ENCODE measurements at regions not wholly inside any gene's neighbourhood (a gene's known extent, or its start where the extent isn't known, plus 50 kb on each side); places are given as distances from the start of the nearest gene placed in this dataset.
"Not testable (repeated sequence)": the region's sequence is repeated elsewhere in the genome, so short reads cannot be mapped to it uniquely, and the experiment has no call there.

DNA sequence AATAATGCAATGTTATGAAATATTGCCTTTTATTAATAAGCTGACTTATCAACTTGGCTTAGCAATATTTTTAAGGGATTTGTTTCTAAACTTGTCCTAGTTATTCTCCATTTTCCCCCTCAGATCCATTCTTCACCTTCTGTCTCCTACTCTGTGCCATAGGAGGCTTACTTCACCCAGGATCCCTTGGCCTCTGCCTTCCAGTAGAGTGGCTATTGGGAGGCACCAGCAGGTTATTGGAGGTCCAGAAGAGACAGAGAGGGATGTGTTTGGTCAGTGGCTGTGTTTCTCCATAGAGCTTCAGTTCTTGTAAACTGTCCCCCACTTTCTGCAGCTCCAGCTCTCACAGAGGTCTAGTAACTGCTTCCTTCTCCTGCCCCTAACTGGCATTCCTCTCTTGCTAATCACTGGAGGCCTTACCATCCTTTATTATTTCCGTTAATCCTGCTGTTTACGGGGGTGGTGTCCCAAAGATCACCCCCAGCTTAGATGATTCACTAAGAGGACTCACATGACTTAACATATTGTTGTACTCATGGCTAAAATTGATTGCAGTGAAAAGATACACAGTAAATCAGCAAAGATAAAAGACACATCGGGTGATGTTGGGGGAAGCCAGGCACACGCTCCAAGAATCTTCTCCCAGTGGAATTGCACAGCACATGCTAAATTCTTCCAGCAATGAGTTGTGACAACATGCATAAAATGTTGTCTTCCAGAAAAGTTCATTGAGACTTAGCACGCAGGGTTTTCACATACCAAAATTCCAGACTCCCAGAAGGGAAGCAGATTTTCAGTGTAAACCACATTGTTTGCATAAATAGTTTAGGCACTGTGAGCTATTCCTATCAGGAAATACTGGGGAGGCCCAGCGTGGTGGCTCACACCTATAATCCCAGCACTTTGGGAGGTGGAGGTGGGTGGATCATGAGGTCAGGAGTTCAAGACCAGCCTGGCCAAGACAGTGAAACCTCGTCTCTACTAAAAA is 67.5 kb downstream of the RPL22L1 start:
- DNase-seq: no peak
- Mint-ChIP-seq H3K4me3 (no peak overlapping the region), H3K4me1 (no peaks in the 10 kb centered on the region), H3K27me3 (peaks cover 28% of the 10 kb centered on the region), H3K27ac (no peak overlapping the region), H3K9me3 (no peaks in the 10 kb centered on the region), H3K36me3 (ENCODE audit: low read depth) (no peaks in the 10 kb centered on the region)
- ChIA-PET POLR2A (no interaction called here), CTCF (interaction anchor here (3.3 kb wide), 1 partner anchor 9 kb away, joined by 12 read pairs; no protein-coding TSS in a partner anchor)

DNA sequence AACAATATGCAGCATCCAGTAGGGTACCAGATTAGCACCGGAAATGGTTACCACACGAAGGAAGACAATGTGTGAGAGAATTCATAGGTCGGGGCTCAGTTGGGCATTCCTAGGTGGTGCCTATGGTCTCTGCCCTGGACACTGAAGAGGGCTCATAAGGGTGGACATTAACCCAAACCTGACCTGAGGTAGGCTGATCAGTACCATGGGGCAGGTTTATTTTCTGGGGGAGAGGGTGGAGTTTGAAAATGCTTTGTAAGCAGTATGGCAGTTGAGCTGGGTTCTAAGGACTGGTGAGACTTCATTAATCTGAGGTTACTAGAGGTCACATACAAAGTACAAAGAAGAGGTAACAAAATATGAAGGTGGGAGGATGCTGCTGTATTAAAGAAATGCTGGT is 68.4 kb downstream of the RPL22L1 start:
- Mint-ChIP-seq H3K4me3 (no peak overlapping the region), H3K4me1 (no peaks in the 10 kb centered on the region), H3K36me3 (ENCODE audit: low read depth) (no peaks in the 10 kb centered on the region), H3K9me3 (no peaks in the 10 kb centered on the region), H3K27me3 (peaks cover 31% of the 10 kb centered on the region), H3K27ac (no peak overlapping the region)
- no peak for DNase-seq
- ChIA-PET POLR2A (no interaction called here), CTCF (interaction anchor here (3.3 kb wide), 1 partner anchor 10 kb away, joined by 12 read pairs; no protein-coding TSS in a partner anchor)

DNA sequence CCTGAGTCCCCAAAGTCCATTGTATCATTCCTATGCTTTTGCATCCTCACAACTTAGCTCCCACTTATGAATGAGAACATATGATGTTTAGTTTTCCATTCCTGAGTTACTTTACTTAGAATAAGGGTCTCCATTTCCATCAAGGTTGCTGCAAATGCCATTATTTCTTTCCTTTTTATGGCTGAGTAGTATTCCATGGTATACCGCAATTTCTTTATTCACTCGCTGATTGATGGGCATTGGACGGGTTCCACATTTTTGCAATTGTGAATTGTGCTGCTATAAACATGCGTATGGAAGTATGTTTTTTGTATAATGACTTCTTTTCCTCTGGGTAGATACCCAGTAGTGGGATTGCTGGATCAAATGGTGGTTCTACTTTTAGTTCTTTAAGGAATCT is 69.7 kb downstream of the RPL22L1 start:
- DNase-seq; POLR2A ChIA-PET; H3K36me3 Mint-ChIP-seq (ENCODE audit: low read depth); H3K27ac Mint-ChIP-seq; H3K4me1 Mint-ChIP-seq; H3K4me3 Mint-ChIP-seq; H3K9me3 Mint-ChIP-seq: not testable (repeated sequence)
- CTCF ChIA-PET: interaction anchor here (1.3 kb wide), 1 partner anchor 11 kb away, joined by 6 read pairs; no protein-coding TSS in a partner anchor
- peaks cover 31% of the 10 kb centered on the region for H3K27me3 Mint-ChIP-seq

DNA sequence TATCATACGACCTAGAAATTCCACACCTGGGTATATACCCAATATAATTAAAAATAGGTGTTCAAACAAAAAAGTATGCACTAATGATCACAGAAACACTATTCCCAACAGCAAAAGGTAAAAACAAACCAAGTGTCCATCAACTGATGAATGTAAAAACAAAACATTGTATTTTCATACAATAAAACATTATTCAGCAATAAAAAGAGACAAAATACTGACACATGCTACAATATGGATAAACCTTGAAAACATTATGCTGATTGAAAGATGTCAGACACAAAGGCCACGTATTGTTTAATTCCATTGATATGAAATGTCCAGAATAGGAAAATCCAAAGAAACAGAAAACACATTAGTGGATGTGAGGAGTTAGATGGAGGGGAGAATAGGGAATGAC is 71.0 kb downstream of the RPL22L1 start:
- no peaks in the 10 kb centered on the region for H3K36me3 Mint-ChIP-seq (ENCODE audit: low read depth)
- H3K4me1 Mint-ChIP-seq: no peaks in the 10 kb centered on the region
- H3K27me3 Mint-ChIP-seq: peaks cover 21% of the 10 kb centered on the region
- ChIA-PET POLR2A (no interaction called here), CTCF (no interaction called here)
- H3K9me3 Mint-ChIP-seq: no peaks in the 10 kb centered on the region
- H3K4me3 Mint-ChIP-seq: no peak overlapping the region
- DNase-seq: no peak
- no peak overlapping the region for H3K27ac Mint-ChIP-seq

DNA sequence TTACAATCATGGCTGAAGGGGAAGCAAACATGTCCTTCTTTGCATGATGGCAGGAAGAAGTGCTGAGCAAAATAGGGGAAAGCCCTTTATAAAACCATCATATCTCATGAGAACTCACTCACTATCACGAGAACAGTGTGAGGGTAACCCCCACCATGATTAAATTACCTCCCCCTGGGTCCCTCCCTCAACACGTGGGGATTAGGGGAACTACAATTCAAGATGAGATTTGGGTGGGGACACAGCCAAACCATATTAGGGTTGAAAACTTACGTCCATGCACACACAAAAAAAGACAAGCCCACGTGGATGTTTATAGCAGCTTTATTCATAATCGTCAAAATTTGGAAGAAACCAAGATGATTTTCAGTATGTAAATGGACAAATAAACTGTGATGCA is 72.3 kb downstream of the RPL22L1 start:
- POLR2A ChIA-PET: no interaction called here
- no peaks in the 10 kb centered on the region for H3K4me1 Mint-ChIP-seq
- DNase-seq: no peak
- H3K36me3 Mint-ChIP-seq (ENCODE audit: low read depth): no peaks in the 10 kb centered on the region
- peaks cover 17% of the 10 kb centered on the region for H3K27me3 Mint-ChIP-seq
- no peak overlapping the region for H3K27ac Mint-ChIP-seq
- no peaks in the 10 kb centered on the region for H3K9me3 Mint-ChIP-seq
- no peak overlapping the region for H3K4me3 Mint-ChIP-seq
- CTCF ChIA-PET: no interaction called here

DNA sequence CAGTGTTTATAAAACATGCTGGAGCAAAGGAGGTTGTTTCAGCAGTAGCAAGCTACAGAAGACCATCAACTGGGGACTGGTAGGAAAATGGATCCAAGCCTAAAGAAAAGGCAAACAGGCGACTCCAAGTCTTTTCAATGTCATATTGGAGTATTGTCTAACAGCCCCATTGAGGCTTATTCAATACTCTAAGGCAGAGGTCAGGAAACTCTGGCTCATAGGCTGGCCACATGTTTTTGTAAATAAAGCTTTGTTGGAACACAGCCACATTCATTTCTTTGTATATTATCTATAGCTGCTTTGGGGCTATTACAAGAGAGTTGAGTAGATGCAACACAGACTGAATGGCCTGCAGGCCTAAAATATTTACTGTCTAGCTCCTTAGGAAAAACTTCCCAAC is 77.5 kb downstream of the RPL22L1 start:
- DNase-seq: no peak
- Mint-ChIP-seq H3K4me3 (no peak overlapping the region), H3K9me3 (no peaks in the 10 kb centered on the region), H3K4me1 (no peaks in the 10 kb centered on the region), H3K27ac (no peak overlapping the region), H3K27me3 (peaks cover 14% of the 10 kb centered on the region), H3K36me3 (ENCODE audit: low read depth) (no peaks in the 10 kb centered on the region)
- CTCF ChIA-PET: interaction anchor here (2.0 kb wide), 1 partner anchor 19 kb away, joined by 7 read pairs; no protein-coding TSS in a partner anchor
- POLR2A ChIA-PET: no interaction called here

DNA sequence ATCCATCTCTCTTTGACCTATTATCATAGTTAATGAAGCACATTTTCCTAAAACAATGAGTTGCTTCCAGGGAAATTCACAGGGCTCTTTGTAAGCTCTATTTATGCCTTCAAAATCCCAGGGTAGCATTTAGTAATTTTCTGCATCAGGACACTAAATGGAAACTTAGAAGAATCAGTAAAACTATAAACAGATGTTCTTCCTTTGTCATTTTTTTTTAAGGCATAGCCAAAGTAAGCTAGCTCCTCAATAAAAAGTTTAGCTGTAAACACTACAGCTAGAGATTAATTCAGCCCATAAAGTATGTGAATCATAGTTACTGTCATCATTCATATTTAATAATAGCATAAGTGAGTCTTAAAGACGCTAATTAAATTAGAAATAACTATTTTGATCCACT is 79.3 kb downstream of the RPL22L1 start:
- ChIA-PET CTCF (no interaction called here), POLR2A (no interaction called here)
- no peak overlapping the region for H3K27ac Mint-ChIP-seq
- no peaks in the 10 kb centered on the region for H3K4me1 Mint-ChIP-seq
- no peak for DNase-seq
- no peak overlapping the region for H3K4me3 Mint-ChIP-seq
- H3K9me3 Mint-ChIP-seq: no peaks in the 10 kb centered on the region
- H3K27me3 Mint-ChIP-seq: peaks cover 11% of the 10 kb centered on the region
- H3K36me3 Mint-ChIP-seq (ENCODE audit: low read depth): no peaks in the 10 kb centered on the region

DNA sequence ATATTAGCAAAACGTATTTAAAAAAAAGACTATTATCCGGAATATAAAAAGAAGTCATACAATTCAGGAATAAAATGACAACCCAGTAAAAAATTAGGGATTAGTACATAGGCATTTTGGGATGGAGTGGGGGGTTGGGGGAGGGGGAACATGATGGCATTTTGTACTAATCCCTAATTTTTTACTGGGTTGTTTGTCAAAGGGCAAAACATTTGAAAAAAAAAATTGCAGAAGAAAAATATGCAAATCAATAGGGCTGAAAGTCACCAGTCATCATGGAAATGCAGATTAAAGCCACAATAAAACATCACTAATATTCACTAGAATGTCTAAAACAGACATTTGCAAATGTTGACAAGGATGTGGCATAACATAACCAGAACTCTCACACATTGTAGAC is 82.5 kb downstream of the RPL22L1 start:
- peaks cover 24% of the 10 kb centered on the region for H3K27me3 Mint-ChIP-seq
- no peak overlapping the region for H3K27ac Mint-ChIP-seq
- DNase-seq: no peak
- ChIA-PET CTCF (no interaction called here), POLR2A (no interaction called here)
- no peak overlapping the region for H3K4me3 Mint-ChIP-seq
- no peaks in the 10 kb centered on the region for H3K36me3 Mint-ChIP-seq (ENCODE audit: low read depth)
- no peaks in the 10 kb centered on the region for H3K4me1 Mint-ChIP-seq
- H3K9me3 Mint-ChIP-seq: no peaks in the 10 kb centered on the region

DNA sequence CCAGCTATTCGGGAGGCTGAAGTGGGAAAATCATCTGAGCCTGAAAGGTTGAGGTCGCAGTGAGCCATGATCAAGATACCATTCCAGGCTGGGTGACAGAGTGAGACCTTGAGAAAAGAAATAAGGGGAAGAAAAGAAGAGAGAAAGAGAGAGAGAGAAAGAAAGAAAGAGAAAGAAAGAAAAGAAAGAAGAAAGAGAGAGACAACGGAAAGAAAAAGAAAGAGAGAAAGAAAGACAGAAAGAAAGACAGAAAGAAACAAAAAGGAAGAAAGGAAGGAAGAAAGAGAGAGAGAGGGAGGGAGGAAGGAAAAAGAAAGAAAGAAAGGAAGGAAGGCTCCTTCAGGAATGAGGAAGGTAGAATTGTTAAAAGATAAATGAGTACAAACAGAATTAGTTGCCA is 84.5 kb downstream of the RPL22L1 start:
- POLR2A ChIA-PET: no interaction called here
- no peak overlapping the region for H3K4me3 Mint-ChIP-seq
- peaks cover 23% of the 10 kb centered on the region for H3K27me3 Mint-ChIP-seq
- CTCF ChIA-PET: no interaction called here
- H3K27ac Mint-ChIP-seq: no peak overlapping the region
- DNase-seq: no peak
- H3K36me3 Mint-ChIP-seq (ENCODE audit: low read depth): no peaks in the 10 kb centered on the region
- no peaks in the 10 kb centered on the region for H3K4me1 Mint-ChIP-seq
- no peaks in the 10 kb centered on the region for H3K9me3 Mint-ChIP-seq

DNA sequence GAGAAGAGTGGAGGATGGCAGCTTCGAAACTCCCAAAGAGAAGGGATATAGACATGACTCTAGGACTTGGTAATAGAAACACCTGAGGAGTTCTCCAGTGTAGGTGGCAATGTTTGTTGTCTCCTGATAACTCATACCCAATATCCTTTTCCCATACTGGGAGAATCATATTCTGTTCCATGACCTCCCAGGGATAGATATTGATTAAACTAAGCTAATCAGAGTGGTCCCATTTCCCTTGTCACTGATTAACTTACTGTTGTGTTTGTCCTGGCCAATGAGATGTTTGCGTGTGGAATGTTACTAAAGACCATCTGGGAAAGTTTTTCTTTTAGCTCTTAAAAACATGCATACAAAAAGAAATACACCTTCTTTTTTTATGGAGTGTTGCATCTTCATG is 85.6 kb downstream of the RPL22L1 start:
- H3K27ac Mint-ChIP-seq: no peak overlapping the region
- ChIA-PET POLR2A (no interaction called here), CTCF (interaction anchor here (1.1 to 1.3 kb wide), 2 partner anchors 28 to 370 kb away, joined by 3 to 5 read pairs; no protein-coding TSS in a partner anchor)
- no peaks in the 10 kb centered on the region for H3K4me1 Mint-ChIP-seq
- peaks cover 23% of the 10 kb centered on the region for H3K27me3 Mint-ChIP-seq
- no peak overlapping the region for H3K4me3 Mint-ChIP-seq
- H3K36me3 Mint-ChIP-seq (ENCODE audit: low read depth): no peaks in the 10 kb centered on the region
- no peak for DNase-seq
- H3K9me3 Mint-ChIP-seq: no peaks in the 10 kb centered on the region

DNA sequence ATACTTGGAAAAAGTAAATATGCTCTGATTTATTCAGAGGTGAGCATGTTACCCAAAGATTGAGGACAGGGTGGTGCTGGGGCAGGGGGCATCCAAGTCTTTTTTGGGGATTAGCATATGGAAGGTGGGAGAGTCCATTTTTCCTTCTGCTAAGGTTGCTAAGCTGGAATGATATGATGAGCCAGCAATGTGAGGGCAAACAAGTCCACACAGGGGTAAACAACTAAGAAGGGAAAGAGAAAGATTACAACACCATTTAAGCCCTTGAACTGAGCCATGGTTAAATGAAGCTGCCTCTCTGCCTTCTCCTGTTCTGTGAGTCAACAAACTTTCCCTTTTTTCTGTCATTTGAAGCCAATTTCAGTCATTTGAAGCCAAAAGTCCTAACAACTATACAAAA is 89.0 kb downstream of the RPL22L1 start:
- POLR2A ChIA-PET: no interaction called here
- CTCF ChIA-PET: interaction anchor here (2.3 kb wide), 1 partner anchor 31 kb away, joined by 11 read pairs; no protein-coding TSS in a partner anchor
- Mint-ChIP-seq H3K4me3 (no peak overlapping the region), H3K27ac (no peak overlapping the region), H3K36me3 (ENCODE audit: low read depth) (no peaks in the 10 kb centered on the region), H3K27me3 (peaks cover 35% of the 10 kb centered on the region), H3K4me1 (no peaks in the 10 kb centered on the region), H3K9me3 (no peaks in the 10 kb centered on the region)
- no peak for DNase-seq

DNA sequence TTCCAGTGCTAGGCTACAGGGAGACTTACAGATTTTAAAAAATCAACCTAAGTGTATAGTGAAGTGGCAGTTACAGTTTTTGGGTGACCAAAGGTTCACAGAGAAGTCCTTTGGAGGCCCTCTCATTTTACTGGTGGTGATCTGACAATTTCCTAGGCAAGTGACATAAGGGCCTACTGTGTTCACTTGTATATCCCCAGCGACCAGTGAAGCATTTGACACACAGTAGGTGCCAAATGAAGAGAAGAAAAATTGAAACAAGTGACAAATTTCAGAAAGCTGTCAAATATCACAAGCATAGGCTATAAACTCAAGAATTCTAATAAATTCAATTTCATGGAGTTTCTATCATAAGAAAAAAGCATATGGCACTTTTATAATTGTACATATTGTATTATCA is 89.5 kb downstream of the RPL22L1 start:
- Mint-ChIP-seq H3K4me3 (no peak overlapping the region), H3K4me1 (no peaks in the 10 kb centered on the region), H3K36me3 (ENCODE audit: low read depth) (no peaks in the 10 kb centered on the region), H3K27ac (no peak overlapping the region), H3K9me3 (no peaks in the 10 kb centered on the region), H3K27me3 (peaks cover 34% of the 10 kb centered on the region)
- DNase-seq: no peak
- ChIA-PET CTCF (interaction anchor here (2.3 kb wide), 1 partner anchor 31 kb away, joined by 11 read pairs; no protein-coding TSS in a partner anchor), POLR2A (no interaction called here)

DNA sequence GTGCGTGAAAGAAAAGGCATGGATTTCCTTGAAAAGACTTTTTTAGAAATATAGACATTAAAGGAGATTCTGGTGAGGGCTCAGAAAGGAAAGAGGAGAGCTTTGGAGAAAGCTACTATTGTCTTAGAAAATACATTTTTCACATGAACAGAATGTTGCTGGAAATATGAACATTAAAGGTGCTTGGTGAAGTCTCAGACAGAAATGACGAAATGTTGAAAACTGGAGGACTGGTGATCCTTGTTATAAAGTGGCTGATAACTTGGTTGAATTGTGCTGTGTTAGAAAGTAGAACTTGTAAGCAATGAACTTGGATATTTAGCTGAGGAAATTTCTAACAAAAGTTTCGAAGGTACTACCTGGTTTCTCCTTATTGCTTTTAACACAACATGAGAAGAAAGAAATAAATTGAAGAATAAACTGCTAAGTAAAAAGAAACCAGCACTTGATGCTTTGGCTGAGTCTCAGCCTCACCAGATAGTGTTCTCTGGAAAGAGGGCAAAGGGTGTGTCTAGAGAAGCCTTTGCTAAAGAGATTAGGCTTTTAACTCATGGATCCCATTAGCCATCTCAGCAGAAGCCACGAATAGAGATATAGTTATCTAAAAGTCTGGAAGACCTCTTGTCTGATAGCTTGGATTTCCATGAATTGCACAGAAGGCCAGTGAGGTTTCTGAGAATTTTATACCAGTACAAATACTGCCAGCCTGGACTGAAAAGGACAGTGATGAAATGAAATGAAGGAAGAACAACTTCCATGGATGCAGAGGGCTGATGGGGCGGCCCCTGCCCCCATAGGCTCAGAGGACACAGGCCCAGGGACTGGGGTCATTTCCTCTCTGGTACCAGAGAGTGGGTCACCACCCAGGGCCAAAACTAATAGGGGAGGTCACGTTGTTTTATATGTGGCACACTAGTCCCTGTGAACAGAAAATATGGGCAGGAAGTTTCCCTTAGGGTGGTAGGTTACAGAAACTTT is 91.5 kb downstream of the RPL22L1 start:
- H3K27ac Mint-ChIP-seq: no peak overlapping the region
- DNase-seq: no peak
- CTCF ChIA-PET: no interaction called here
- H3K27me3 Mint-ChIP-seq: peaks cover 24% of the 10 kb centered on the region
- no peaks in the 10 kb centered on the region for H3K4me1 Mint-ChIP-seq
- POLR2A ChIA-PET: no interaction called here
- no peaks in the 10 kb centered on the region for H3K36me3 Mint-ChIP-seq (ENCODE audit: low read depth)
- H3K4me3 Mint-ChIP-seq: no peak overlapping the region
- no peaks in the 10 kb centered on the region for H3K9me3 Mint-ChIP-seq

Data from activated CD4-positive, alpha-beta memory T cell treated with anti-CD3 and anti-CD28 coated beads, Interleukin-2, amount 10 ng/mL, durations not matched to agents 7 days and 5 days (primary cell).